ENCODE measurements at regions not wholly inside any gene's neighbourhood (a gene's known extent, or its start where the extent isn't known, plus 50 kb on each side); places are given as distances from the start of the nearest gene placed in this dataset.

- Histone ChIP-seq H2AK5ac (ENCODE audit: low read depth, low read length) (no peak overlapping the region), H4K91ac (replicated peaks; ENCODE audit: insufficient read length, low read length) (no peak overlapping the region), H3K36me3 (ENCODE audit: control insufficient read depth in 2 of 4, insufficient read depth in 4 of 4, low read length in 3 of 4) (no peaks in the 10 kb centered on the region), H3K4ac (replicated peaks; ENCODE audit: insufficient read length, low read depth, low read length) (no peak overlapping the region), H3K18ac (ENCODE audit: extremely low read depth, low read length) (no peak overlapping the region), H3K79me2 (ENCODE audit: control insufficient read depth in 1 of 2, insufficient read depth in 2 of 2, low read length in 2 of 2) (no peaks in the 10 kb centered on the region), H3K23ac (ENCODE audit: insufficient read length) (no peak overlapping the region), H3K27ac (ENCODE audit: low read depth, low read length) (no peak overlapping the region), H3K9me3 (ENCODE audit: insufficient read depth in 2 of 2, low read depth in 1 of 2, low read length in 1 of 2) (no peaks in the 10 kb centered on the region), H2AFZ (ENCODE audit: low read length) (no peak overlapping the region), H3K4me3 (ENCODE audit: extremely low read depth in 1 of 4, insufficient read depth in 2 of 4, low read depth in 3 of 4, low read length in 4 of 4) (no peak overlapping the region), H3K4me1 (replicated peaks in 1 of 4; ENCODE audit: control insufficient read depth in 3 of 4, insufficient read depth in 4 of 4, low read length in 3 of 4) (peaks cover 0 to 2% (median 1%) of the 10 kb centered on the region in 4 experiments; a peak in 2 of 7 replicates), H2BK120ac (replicated peaks; ENCODE audit: low read depth, low read length) (no peak overlapping the region), H2BK15ac (ENCODE audit: low read length) (no peak overlapping the region), H2BK20ac (ENCODE audit: low read length) (no peak overlapping the region), H4K20me1 (replicated peaks in 1 of 2; ENCODE audit: control insufficient read depth in 1 of 2, insufficient read depth in 2 of 2, low read length in 2 of 2) (no peaks in the 10 kb centered on the region), H3K14ac (ENCODE audit: insufficient read length) (no peak overlapping the region), H4K8ac (ENCODE audit: extremely low read depth, insufficient read depth, low read length) (no peak overlapping the region), H3K79me1 (ENCODE audit: low read depth, low read length) (no peaks in the 10 kb centered on the region), H3K4me2 (ENCODE audit: insufficient read depth in 1 of 2, low read depth in 2 of 2, low read length in 2 of 2) (no peak overlapping the region), H3K23me2 (ENCODE audit: low read depth, low read length) (no peaks in the 10 kb centered on the region), H2BK5ac (ENCODE audit: low read depth, low read length) (no peak overlapping the region), H3K27me3 (replicated peaks in 1 of 4; ENCODE audit: control insufficient read depth in 3 of 4, extremely low read depth in 1 of 4, insufficient read depth in 3 of 4, low read length in 3 of 4) (no peaks in the 10 kb centered on the region), H3K56ac (replicated peaks; ENCODE audit: insufficient read length, low read depth, low read length) (no peak overlapping the region), H4K5ac (ENCODE audit: insufficient read length, low read depth, low read length) (no peak overlapping the region), H3K9ac (replicated peaks in 1 of 4; ENCODE audit: extremely low read depth in 1 of 4, low read depth in 3 of 4, low read length in 3 of 4) (no peak overlapping the region), H2BK12ac (ENCODE audit: low read depth, low read length) (no peak overlapping the region)
- FAIRE-seq: no peak
- ChIA-PET POLR2A (ENCODE audit: partially characterized antibody) (no interaction called here), CTCF (ENCODE audit: partially characterized antibody) (interaction anchor here (0.6 kb wide), 3 partner anchors 16 to 577 kb away, joined by 3 read pairs; no protein-coding TSS in a partner anchor)
- WGBS, 2 experiments (ENCODE audit: extremely low coverage in 1 of 2, insufficient coverage in 1 of 2, insufficient read length in 1 of 2, insufficient replicate concordance in 2 of 2, low coverage in 1 of 2, low lambda C conversion rate in 2 of 2, missing lambda C conversion rate in 1 of 2): 92% methylated on average over 5 of the region's 5 CpGs; no CpG with 5 or more reads in 1 of the 2 experiments
- no peak for DNase-seq (ENCODE audit: low read depth in 1 of 2, low spot score in 2 of 2)
- TF ChIP-seq ATF3 (IDR thresholded peaks at IDR 0.05; ENCODE audit: insufficient read depth, low read depth, low read length): no peak
- no peak for TF ChIP-seq POLR2A (IDR thresholded peaks at IDR 0.05; ENCODE audit: control extremely low read depth in 1 of 2, low read depth in 2 of 2, low read length in 2 of 2)
- TF ChIP-seq SIN3A (conservative IDR thresholded peaks at IDR 0.05 in 1 of 2, IDR thresholded peaks at IDR 0.05 in 1 of 2; ENCODE audit: low read depth in 1 of 2, low read length in 2 of 2): no peak
- TF ChIP-seq SRF (IDR thresholded peaks at IDR 0.05; ENCODE audit: low read depth, low read length): no peak
- no peak for TF ChIP-seq YY1 (IDR thresholded peaks at IDR 0.05; ENCODE audit: low read depth, low read length)
- TF ChIP-seq ASH2L (IDR thresholded peaks at IDR 0.05; ENCODE audit: low read length): no peak
- no peak for TF ChIP-seq SUZ12 (IDR thresholded peaks at IDR 0.05; ENCODE audit: low read length)
- no peak for TF ChIP-seq SP2 (IDR thresholded peaks at IDR 0.05; ENCODE audit: low read length)
- no peak for TF ChIP-seq EP300 (IDR thresholded peaks at IDR 0.05; ENCODE audit: borderline replicate concordance in 1 of 2, low read depth in 2 of 2, low read length in 2 of 2)
- no peak for TF ChIP-seq GABPA (IDR thresholded peaks at IDR 0.05; ENCODE audit: borderline replicate concordance, insufficient read depth, low read length)
- no peak for TF ChIP-seq TAF7 (optimal IDR thresholded peaks at IDR 0.05; ENCODE audit: borderline replicate concordance, low read depth, low read length)
- no peak for TF ChIP-seq BACH1 (IDR thresholded peaks at IDR 0.05; ENCODE audit: low read length)
- no peak for TF ChIP-seq ATF2 (IDR thresholded peaks at IDR 0.05; ENCODE audit: low read length)
Measured at GRCh38 chr2:104052356-104052755, 801.6 kb upstream of the POU3F3 start.

Measured in H1 (cell line).